ENCODE measurements at regions not wholly inside any gene's neighbourhood (a gene's known extent, or its start where the extent isn't known, plus 50 kb on each side); places are given as distances from the start of the nearest gene placed in this dataset.

DNA sequence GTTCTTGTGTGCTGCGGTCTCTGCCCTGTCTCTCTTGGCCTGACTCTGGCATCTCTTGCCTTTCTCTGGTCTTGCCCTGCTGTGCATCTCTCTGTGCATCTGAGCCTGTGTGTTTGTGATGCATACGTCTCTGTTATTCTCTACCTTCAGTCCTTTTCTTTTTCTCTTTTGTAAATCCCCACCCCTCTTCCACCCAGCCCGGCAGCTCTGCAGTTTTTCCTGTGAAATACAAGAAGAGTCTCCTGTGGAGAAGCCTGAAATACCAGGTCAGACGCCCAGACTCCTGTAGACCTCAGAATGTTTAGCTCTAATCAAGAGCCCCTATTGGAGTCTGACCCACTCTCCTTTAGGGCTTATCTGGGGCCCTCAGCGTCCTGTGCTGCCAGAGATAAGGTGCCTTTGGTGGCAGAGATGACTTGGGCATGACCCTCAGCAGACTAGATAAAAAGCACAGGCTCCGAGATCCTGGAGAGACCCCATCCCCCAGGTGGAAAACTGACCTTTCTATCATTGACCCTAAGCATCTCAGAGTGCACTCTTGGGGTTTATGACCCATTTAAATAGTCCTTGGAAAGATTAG, 167.5 kb upstream of the SRRM4 start:
- Histone ChIP-seq H3K36me3 (ENCODE audit: insufficient read depth, low read length) (no peaks in the 10 kb centered on the region), H3K27me3 (ENCODE audit: insufficient read depth, low read length, poor library complexity, severe bottlenecking) (no peaks in the 10 kb centered on the region), H3K4me2 (ENCODE audit: low read depth, low read length, poor library complexity, severe bottlenecking) (no peak overlapping the region), H3K4me1 (ENCODE audit: insufficient read depth, low read length, poor library complexity, severe bottlenecking) (no peaks in the 10 kb centered on the region), H3K9ac (ENCODE audit: low read depth, low read length, poor library complexity, severe bottlenecking) (no peak overlapping the region), H3K9me3 (ENCODE audit: insufficient read depth, low read depth, low read length) (no peaks in the 10 kb centered on the region), H3K79me2 (ENCODE audit: insufficient read depth, low read length) (no peaks in the 10 kb centered on the region), H4K20me1 (ENCODE audit: insufficient read depth, low read length, poor library complexity, severe bottlenecking) (no peaks in the 10 kb centered on the region), H2AFZ (ENCODE audit: low read length) (no peak overlapping the region), H3F3A (ENCODE audit: low read depth) (no peaks in the 10 kb centered on the region), H3K4me3 (ENCODE audit: low read length, poor library complexity, severe bottlenecking) (no peak overlapping the region), H3K9me2 (replicated peaks; ENCODE audit: low read depth, low read length) (no peaks in the 10 kb centered on the region)
- TF ChIP-seq, protein P1, sequence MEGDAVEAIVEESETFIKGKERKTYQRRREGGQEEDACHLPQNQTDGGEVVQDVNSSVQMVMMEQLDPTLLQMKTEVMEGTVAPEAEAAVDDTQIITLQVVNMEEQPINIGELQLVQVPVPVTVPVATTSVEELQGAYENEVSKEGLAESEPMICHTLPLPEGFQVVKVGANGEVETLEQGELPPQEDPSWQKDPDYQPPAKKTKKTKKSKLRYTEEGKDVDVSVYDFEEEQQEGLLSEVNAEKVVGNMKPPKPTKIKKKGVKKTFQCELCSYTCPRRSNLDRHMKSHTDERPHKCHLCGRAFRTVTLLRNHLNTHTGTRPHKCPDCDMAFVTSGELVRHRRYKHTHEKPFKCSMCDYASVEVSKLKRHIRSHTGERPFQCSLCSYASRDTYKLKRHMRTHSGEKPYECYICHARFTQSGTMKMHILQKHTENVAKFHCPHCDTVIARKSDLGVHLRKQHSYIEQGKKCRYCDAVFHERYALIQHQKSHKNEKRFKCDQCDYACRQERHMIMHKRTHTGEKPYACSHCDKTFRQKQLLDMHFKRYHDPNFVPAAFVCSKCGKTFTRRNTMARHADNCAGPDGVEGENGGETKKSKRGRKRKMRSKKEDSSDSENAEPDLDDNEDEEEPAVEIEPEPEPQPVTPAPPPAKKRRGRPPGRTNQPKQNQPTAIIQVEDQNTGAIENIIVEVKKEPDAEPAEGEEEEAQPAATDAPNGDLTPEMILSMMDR (conservative IDR thresholded peaks at IDR 0.05; ENCODE audit: low read length) = no peak
- no peak for TF ChIP-seq EZH2phosphoT487 (IDR thresholded peaks at IDR 0.05; ENCODE audit: borderline replicate concordance)

GRCh38 chr12:118816296-118816695, 165.0 kb upstream of the SRRM4 start:
- H3K4me1 ChIP-seq (ENCODE audit: insufficient read depth, low read length, poor library complexity, severe bottlenecking) = no peaks in the 10 kb centered on the region
- no peaks in the 10 kb centered on the region for H3K9me2 ChIP-seq (replicated peaks; ENCODE audit: low read depth, low read length)
- no peak overlapping the region for H3K4me3 ChIP-seq (ENCODE audit: low read length, poor library complexity, severe bottlenecking)
- no peak overlapping the region for H3K9ac ChIP-seq (ENCODE audit: low read depth, low read length, poor library complexity, severe bottlenecking)
- H4K20me1 ChIP-seq (ENCODE audit: insufficient read depth, low read length, poor library complexity, severe bottlenecking) = no peaks in the 10 kb centered on the region
- no peaks in the 10 kb centered on the region for H3F3A ChIP-seq (ENCODE audit: low read depth)
- no peaks in the 10 kb centered on the region for H3K27me3 ChIP-seq (ENCODE audit: insufficient read depth, low read length, poor library complexity, severe bottlenecking)
- no peak overlapping the region for H3K4me2 ChIP-seq (ENCODE audit: low read depth, low read length, poor library complexity, severe bottlenecking)
- H3K9me3 ChIP-seq (ENCODE audit: insufficient read depth, low read depth, low read length) = no peaks in the 10 kb centered on the region
- no peaks in the 10 kb centered on the region for H3K79me2 ChIP-seq (ENCODE audit: insufficient read depth, low read length)
- no peaks in the 10 kb centered on the region for H3K36me3 ChIP-seq (ENCODE audit: insufficient read depth, low read length)
- TF ChIP-seq, protein P1 (conservative IDR thresholded peaks at IDR 0.05; ENCODE audit: low read length) = no peak
- TF ChIP-seq EZH2phosphoT487 (IDR thresholded peaks at IDR 0.05; ENCODE audit: borderline replicate concordance) = no peak
- H2AFZ ChIP-seq (ENCODE audit: low read length) = no peak overlapping the region

- Histone ChIP-seq H3K9me2 (replicated peaks; ENCODE audit: low read depth, low read length) (no peaks in the 10 kb centered on the region), H3K9ac (ENCODE audit: low read depth, low read length, poor library complexity, severe bottlenecking) (no peak overlapping the region), H3K36me3 (ENCODE audit: insufficient read depth, low read length) (no peaks in the 10 kb centered on the region), H2AFZ (ENCODE audit: low read length) (no peak overlapping the region), H3K27me3 (ENCODE audit: insufficient read depth, low read length, poor library complexity, severe bottlenecking) (no peaks in the 10 kb centered on the region), H3K4me1 (ENCODE audit: insufficient read depth, low read length, poor library complexity, severe bottlenecking) (no peaks in the 10 kb centered on the region), H4K20me1 (ENCODE audit: insufficient read depth, low read length, poor library complexity, severe bottlenecking) (no peaks in the 10 kb centered on the region), H3K79me2 (ENCODE audit: insufficient read depth, low read length) (no peaks in the 10 kb centered on the region), H3F3A (ENCODE audit: low read depth) (no peaks in the 10 kb centered on the region), H3K4me2 (ENCODE audit: low read depth, low read length, poor library complexity, severe bottlenecking) (no peak overlapping the region), H3K4me3 (ENCODE audit: low read length, poor library complexity, severe bottlenecking) (no peak overlapping the region), H3K9me3 (ENCODE audit: insufficient read depth, low read depth, low read length) (no peaks in the 10 kb centered on the region)
- TF ChIP-seq, protein P1 (conservative IDR thresholded peaks at IDR 0.05; ENCODE audit: low read length) = no peak
- TF ChIP-seq EZH2phosphoT487 (IDR thresholded peaks at IDR 0.05; ENCODE audit: borderline replicate concordance) = no peak
Observed at GRCh38 chr12:118821386-118821925, 159.9 kb upstream of the SRRM4 start.
